Hematopoietic multipotent progenitor cell treated with erythropoietin and hydrocortisone succinate and interleukin-3 and kit ligand, for 6 days (in vitro differentiated cells): ENCODE measurements at regions not wholly inside any gene's neighbourhood (a gene's known extent, or its start where the extent isn't known, plus 50 kb on each side); places are given as distances from the start of the nearest gene placed in this dataset.
"Not testable (repeated sequence)": the region's sequence is repeated elsewhere in the genome, so short reads cannot be mapped to it uniquely, and the experiment has no call there.

Experiments used
- DNase-seq: peaks from one replicate; pipeline ENCODE4 v3.0.0-alpha.2; 2015

GRCh38 chr4:93888308-93888707 lies 59.8 kb downstream of the ATOH1 start:
- DNase-seq, result no peak

- DNase-seq, result no peak
Observed at GRCh38 chr4:93888768-93889167, 60.2 kb downstream of the ATOH1 start.

GRCh38 chr4:93891244-93891643 lies 62.7 kb downstream of the ATOH1 start:
- no peak for DNase-seq

GRCh38 chr4:93894995-93895394 lies 66.4 kb downstream of the ATOH1 start:
- no peak for DNase-seq

- DNase-seq, result peak; percentile 80
Observed at GRCh38 chr4:93896516-93896915, 68.0 kb downstream of the ATOH1 start.

GRCh38 chr4:93897559-93897958 lies 69.0 kb downstream of the ATOH1 start:
- peak; percentile 78 for DNase-seq

- no peak for DNase-seq
Observed at GRCh38 chr4:93908778-93909177, 80.2 kb downstream of the ATOH1 start.

- no peak for DNase-seq
Observed at GRCh38 chr4:93911671-93912070, 83.1 kb downstream of the ATOH1 start.

GRCh38 chr4:93912146-93912545 lies 83.6 kb downstream of the ATOH1 start:
- DNase-seq, result no peak

- DNase-seq, result no peak
Observed at GRCh38 chr4:93918856-93919255, 90.3 kb downstream of the ATOH1 start.

- DNase-seq, result not testable (repeated sequence)
Observed at GRCh38 chr4:93923570-93923969, 95.0 kb downstream of the ATOH1 start.

- no peak for DNase-seq
Observed at GRCh38 chr4:93947286-93947685, 118.7 kb downstream of the ATOH1 start.

GRCh38 chr4:93950239-93950638 lies 121.7 kb downstream of the ATOH1 start:
- not testable (repeated sequence) for DNase-seq

- no peak for DNase-seq
Observed at GRCh38 chr4:93957186-93957585, 128.6 kb downstream of the ATOH1 start.

GRCh38 chr4:93960450-93960849 lies 131.9 kb downstream of the ATOH1 start:
- DNase-seq, result no peak

- DNase-seq, result no peak
Observed at GRCh38 chr4:93960916-93961315, 132.4 kb downstream of the ATOH1 start.

GRCh38 chr4:93981594-93981993 lies 153.0 kb downstream of the ATOH1 start:
- no peak for DNase-seq

GRCh38 chr4:93982255-93982654 lies 153.7 kb downstream of the ATOH1 start:
- DNase-seq, result no peak

GRCh38 chr4:93983140-93983539 lies 154.6 kb downstream of the ATOH1 start:
- DNase-seq, result no peak

GRCh38 chr4:93994175-93994994 lies 165.8 kb downstream of the ATOH1 start:
- DNase-seq, result no peak

- DNase-seq, result no peak
Observed at GRCh38 chr4:93996895-93997294, 168.3 kb downstream of the ATOH1 start.

- no peak for DNase-seq
Observed at GRCh38 chr4:94000559-94000958, 172.0 kb downstream of the ATOH1 start.

GRCh38 chr4:94006932-94007331 lies 178.4 kb downstream of the ATOH1 start:
- DNase-seq, result no peak

GRCh38 chr4:94011190-94011589 lies 182.6 kb downstream of the ATOH1 start:
- no peak for DNase-seq

- DNase-seq, result no peak
Observed at GRCh38 chr4:94014484-94015136, 186.1 kb downstream of the ATOH1 start.
